IgD-negative memory B cell (primary cell): ENCODE measurements at regions not wholly inside any gene's neighbourhood (a gene's known extent, or its start where the extent isn't known, plus 50 kb on each side); places are given as distances from the start of the nearest gene placed in this dataset.
A peak's percentile ranks its signal among the peaks of the same experiment; 100 is the strongest.

Source experiments
- H3K27ac Mint-ChIP-seq, 3 donors: one replicate each; pipeline ENCODE4 v1.8.0; 2020 to 2022; ENCODE audit warnings: mild to moderate bottlenecking in 3 of 3, mixed read lengths in 3 of 3, moderate library complexity in 1 of 3
- H3K27me3 Mint-ChIP-seq: one replicate; pipeline ENCODE4 v1.8.0; 2021; ENCODE audit warnings: mixed read lengths
- H3K36me3 Mint-ChIP-seq: one replicate; pipeline ENCODE4 v1.8.0; 2020; ENCODE audit warnings: mild to moderate bottlenecking, mixed read lengths
- H3K4me1 Mint-ChIP-seq, 3 donors: one replicate each; pipeline ENCODE4 v1.8.0; 2020 to 2022; ENCODE audit warnings: mixed read lengths in 3 of 3, mild to moderate bottlenecking in 1 of 3
- H3K4me3 Mint-ChIP-seq, 4 donors: one replicate each; pipeline ENCODE4 v1.8.0; 2020 to 2022; ENCODE audit warnings: mild to moderate bottlenecking in 4 of 4, mixed read lengths in 4 of 4, moderate library complexity in 3 of 4
- H3K9me3 Mint-ChIP-seq, 3 donors: one replicate each; pipeline ENCODE4 v1.8.0; 2020 to 2021; ENCODE audit warnings: mixed read lengths in 3 of 3, mild to moderate bottlenecking in 1 of 3

DNA sequence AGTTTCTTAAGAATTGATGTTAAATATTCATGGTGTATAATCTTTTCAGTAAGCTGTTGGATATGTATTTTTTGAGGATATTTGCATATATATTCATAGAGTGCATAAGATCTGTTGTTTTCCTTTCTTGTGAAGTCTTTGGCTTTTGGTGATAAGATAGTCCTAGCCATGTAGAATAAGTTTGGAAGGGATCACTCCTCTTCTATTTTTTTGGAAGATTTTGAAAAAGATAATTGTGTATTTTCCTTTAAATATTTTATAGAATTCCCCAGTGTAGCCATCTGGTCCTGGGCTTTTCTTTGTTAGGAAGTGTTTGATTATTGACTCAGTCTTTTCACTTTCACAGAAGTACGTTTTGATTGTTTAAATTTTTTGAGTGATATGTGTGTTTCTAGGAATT lies 318.8 kb upstream of the CDH10 start:
- Mint-ChIP-seq H3K27me3 (no peaks in the 10 kb centered on the region), H3K36me3 (no peaks in the 10 kb centered on the region), H3K4me3 (no peak overlapping the region), H3K27ac (no peak overlapping the region), H3K9me3 (peaks cover 0 to 6% (median 1%) of the 10 kb centered on the region in 3 donors), H3K4me1 (no peaks in the 10 kb centered on the region)

DNA sequence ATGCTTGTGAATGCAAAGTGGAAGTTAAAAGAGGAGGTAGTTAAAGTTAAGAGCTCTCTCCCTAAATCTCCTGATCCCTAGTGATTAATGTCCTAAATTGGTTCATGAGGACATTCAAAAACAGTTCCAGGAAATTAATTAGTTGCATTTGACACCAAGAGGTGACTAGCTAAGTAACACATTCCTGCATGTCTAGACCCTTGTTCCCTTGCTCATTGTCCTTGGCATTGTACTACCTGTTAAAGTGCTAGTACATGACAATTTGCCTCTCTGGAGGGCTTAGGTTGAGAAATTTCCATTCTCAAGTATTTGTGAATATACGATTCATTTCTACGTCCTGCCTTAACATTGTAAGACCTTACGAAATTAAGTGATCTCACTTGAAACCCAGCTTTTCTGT lies 278.6 kb upstream of the CDH10 start:
- H3K27ac Mint-ChIP-seq, result no peak overlapping the region
- H3K4me3 Mint-ChIP-seq, result no peak overlapping the region
- no peaks in the 10 kb centered on the region for H3K4me1 Mint-ChIP-seq
- no peaks in the 10 kb centered on the region for H3K27me3 Mint-ChIP-seq
- peaks cover 3 to 13% (median 6%) of the 10 kb centered on the region in 3 donors for H3K9me3 Mint-ChIP-seq
- no peaks in the 10 kb centered on the region for H3K36me3 Mint-ChIP-seq

DNA sequence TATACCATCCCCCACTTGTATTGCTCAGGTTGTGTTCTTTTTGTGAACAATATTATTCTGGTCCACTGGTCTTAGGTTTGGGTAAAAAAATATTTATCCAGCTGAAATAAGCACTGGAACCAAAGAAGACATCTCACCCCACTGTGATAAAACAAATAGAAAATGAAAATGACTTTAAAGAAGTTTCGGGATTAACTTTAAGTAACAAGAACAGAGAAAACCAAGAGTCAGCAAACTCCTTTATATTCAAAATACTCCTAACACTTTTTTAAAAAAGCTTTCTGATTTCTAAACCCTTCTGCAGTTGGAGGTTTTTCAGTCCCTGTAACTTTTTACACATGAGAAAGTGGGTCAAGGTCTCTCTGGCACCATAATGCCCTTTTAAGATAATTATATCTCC lies 273.9 kb upstream of the CDH10 start:
- H3K27me3 Mint-ChIP-seq, result no peaks in the 10 kb centered on the region
- no peak overlapping the region for H3K27ac Mint-ChIP-seq
- peaks cover 3 to 9% (median 6%) of the 10 kb centered on the region in 3 donors for H3K9me3 Mint-ChIP-seq
- peak overlapping the region in 1 of 4 donors; percentile 27 for H3K4me3 Mint-ChIP-seq
- H3K4me1 Mint-ChIP-seq, result no peaks in the 10 kb centered on the region
- H3K36me3 Mint-ChIP-seq, result no peaks in the 10 kb centered on the region

DNA sequence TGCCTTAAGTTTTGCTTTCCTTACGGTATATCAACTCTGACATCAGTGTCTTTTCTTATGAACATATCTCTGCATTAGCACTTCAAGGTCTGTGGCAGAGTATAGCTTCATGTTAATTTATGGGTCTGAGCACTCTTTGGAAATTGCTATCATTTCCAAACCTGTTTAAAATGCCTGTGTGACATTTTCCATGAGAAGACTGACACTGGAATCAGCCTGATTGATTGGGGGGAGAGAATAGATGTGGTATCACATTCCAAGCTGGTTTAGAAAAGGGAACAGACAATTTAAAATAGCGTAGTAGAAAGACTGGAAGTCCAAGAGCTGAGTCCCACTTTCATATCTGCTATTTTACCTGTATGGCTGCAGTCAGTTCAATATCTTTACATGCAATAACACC lies 272.1 kb upstream of the CDH10 start:
- H3K36me3 Mint-ChIP-seq, result no peaks in the 10 kb centered on the region
- H3K9me3 Mint-ChIP-seq, result peaks cover 3 to 5% (median 3%) of the 10 kb centered on the region in 3 donors
- H3K27ac Mint-ChIP-seq, result no peak overlapping the region
- no peaks in the 10 kb centered on the region for H3K4me1 Mint-ChIP-seq
- no peaks in the 10 kb centered on the region for H3K27me3 Mint-ChIP-seq
- no peak overlapping the region for H3K4me3 Mint-ChIP-seq

DNA sequence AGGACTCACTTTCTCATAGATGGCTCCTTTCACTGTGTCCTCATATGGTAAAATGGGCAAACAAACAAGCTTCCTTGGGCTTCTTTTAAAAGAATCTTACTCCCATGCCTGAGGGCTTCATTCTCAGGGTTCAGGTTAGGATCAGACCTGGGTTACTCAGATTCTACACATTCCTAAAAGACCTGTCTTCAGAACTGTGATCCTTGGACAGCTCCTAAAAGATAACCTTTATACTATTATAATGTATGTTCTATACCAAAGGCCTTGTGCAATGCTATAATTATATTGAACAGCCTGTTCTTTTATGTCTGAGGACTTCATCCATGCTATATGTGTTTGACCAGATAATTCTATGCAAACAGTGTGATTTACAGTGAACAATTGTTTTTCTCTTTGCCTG lies 264.4 kb upstream of the CDH10 start:
- Mint-ChIP-seq H3K4me1 (no peaks in the 10 kb centered on the region), H3K36me3 (no peaks in the 10 kb centered on the region), H3K9me3 (peaks cover 0 to 18% (median 7%) of the 10 kb centered on the region in 3 donors), H3K27ac (no peak overlapping the region), H3K27me3 (no peaks in the 10 kb centered on the region), H3K4me3 (no peak overlapping the region)

DNA sequence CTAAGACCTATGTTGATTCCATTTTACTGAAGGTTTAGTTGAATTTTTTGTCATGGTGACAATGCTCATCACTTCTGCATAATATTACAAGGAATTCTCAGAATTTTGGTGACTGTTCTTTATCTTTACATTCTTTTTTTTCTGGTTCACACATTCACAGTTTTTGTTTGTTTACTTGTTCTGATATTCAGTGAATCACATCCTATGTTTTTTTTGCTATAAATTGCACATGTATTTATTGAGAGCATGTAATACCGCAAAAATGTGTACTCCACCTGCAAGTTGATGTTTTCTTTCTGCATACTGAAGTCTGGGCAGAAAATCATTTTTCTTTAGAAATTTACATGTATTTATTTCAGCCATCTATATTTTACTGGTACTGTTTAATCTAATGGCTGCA lies 261.9 kb upstream of the CDH10 start:
- H3K27ac Mint-ChIP-seq, result no peak overlapping the region
- no peaks in the 10 kb centered on the region for H3K4me1 Mint-ChIP-seq
- no peaks in the 10 kb centered on the region for H3K27me3 Mint-ChIP-seq
- no peak overlapping the region for H3K4me3 Mint-ChIP-seq
- peaks cover 0 to 18% (median 7%) of the 10 kb centered on the region in 3 donors for H3K9me3 Mint-ChIP-seq
- no peaks in the 10 kb centered on the region for H3K36me3 Mint-ChIP-seq

DNA sequence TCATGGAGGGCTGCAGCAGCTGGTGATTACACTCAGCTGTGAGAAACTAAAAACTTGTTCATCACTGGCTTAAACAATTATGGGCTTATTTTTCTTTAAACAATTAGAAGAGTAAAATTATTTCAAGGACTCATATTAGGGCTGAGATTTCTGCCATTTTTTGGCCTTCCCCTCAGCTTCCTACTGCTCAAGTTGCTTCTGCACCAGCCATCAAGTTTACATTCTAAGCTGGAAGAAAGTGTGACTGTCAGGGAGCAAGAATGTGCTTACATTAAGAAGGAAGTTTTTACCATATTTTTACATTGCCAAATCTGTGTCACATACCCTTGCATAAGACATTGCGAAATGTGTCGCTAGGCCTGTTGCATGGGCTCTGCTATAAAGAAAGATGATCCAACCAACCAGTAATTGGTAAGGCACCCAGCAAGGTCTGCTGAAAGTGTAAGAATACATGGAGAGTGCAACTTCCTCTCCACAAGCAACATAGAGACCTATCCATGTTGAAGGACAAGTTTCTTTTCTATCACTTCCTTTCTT lies 260.3 kb upstream of the CDH10 start:
- Mint-ChIP-seq H3K4me3 (no peak overlapping the region), H3K27me3 (no peaks in the 10 kb centered on the region), H3K9me3 (peaks cover 0 to 22% (median 7%) of the 10 kb centered on the region in 3 donors), H3K4me1 (no peaks in the 10 kb centered on the region), H3K27ac (no peak overlapping the region), H3K36me3 (no peaks in the 10 kb centered on the region)

DNA sequence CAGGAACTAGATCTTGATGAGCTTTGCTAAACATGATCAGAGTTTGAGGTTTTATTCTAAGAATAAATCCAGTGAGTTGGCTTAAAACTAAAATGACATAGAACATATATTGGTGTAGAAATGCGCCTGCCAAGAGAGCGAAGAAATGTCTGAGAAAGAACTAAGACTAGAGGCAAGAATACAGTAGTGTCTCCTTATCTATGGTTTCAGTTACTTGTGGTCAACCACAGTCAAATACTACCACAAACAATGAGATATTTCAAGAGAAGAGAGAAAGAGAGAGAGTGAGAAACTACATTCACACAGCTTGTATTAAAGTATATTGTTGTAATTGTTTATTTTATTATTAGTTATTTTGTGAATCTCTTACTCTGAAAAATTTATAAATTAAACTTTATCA lies 254.4 kb upstream of the CDH10 start:
- Mint-ChIP-seq H3K36me3 (no peaks in the 10 kb centered on the region), H3K9me3 (peaks cover 0 to 8% (median 6%) of the 10 kb centered on the region in 3 donors), H3K4me3 (no peak overlapping the region), H3K27ac (no peak overlapping the region), H3K4me1 (no peaks in the 10 kb centered on the region), H3K27me3 (no peaks in the 10 kb centered on the region)

DNA sequence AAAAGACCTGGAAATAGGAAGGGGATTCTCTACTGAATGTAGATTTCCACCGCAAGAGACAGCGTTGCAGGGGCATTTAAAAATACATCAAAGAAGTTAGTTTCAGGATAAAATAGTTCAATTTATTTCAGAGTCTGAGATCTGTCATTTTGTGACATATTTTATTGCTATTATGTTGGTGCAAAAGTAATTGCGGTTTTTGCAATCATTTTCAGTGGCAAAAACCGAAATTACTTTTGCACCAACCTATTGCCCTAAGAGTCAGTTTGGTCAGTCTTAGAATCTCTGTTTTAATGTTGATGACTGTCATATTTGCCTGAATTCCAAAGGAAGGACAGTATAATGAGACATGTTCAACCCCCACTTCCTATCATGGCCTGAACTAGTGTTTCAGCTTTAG lies 219.5 kb upstream of the CDH10 start:
- Mint-ChIP-seq H3K9me3 (no peaks in the 10 kb centered on the region), H3K4me3 (no peak overlapping the region), H3K36me3 (no peaks in the 10 kb centered on the region), H3K4me1 (no peaks in the 10 kb centered on the region), H3K27me3 (no peaks in the 10 kb centered on the region), H3K27ac (no peak overlapping the region)

DNA sequence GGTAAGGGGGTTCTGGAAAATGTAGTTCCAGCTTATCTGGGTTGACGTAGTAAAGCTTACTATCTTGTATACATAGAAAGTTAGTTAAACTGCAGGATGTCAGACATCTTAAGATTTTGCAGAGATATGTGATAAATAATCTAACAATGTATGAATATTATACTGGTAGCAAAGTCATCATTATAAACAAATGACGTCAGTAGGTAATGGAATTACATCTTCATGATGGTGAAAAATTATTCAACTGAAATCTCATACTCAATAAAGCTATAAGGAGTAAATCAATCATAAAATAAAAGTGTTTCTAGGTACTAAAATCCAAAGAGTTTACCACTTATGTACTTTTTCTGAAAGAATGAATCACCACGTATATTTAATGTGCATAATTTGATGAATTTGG lies 217.3 kb upstream of the CDH10 start:
- H3K27me3 Mint-ChIP-seq, result no peaks in the 10 kb centered on the region
- H3K9me3 Mint-ChIP-seq, result no peaks in the 10 kb centered on the region
- H3K36me3 Mint-ChIP-seq, result no peaks in the 10 kb centered on the region
- no peak overlapping the region for H3K27ac Mint-ChIP-seq
- no peaks in the 10 kb centered on the region for H3K4me1 Mint-ChIP-seq
- H3K4me3 Mint-ChIP-seq, result no peak overlapping the region

DNA sequence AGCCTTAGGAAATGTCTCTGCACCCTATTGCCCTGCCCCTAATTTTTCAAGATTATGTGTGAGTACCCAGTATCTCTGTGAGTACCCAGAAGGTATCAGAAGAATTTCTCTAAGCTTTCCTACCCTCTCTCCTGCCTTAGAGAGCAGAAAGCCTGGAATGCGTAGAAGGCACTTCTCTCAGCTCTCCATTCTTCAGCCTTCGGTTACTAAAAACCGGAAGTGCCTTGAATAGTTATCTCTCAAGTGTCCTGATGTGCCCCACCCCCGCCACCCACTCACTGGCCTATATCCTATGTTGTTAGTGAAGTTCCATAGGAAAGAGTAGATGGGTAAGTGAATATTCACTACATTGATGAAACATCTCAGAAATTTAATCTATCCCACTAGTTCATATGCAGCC lies 210.7 kb upstream of the CDH10 start:
- Mint-ChIP-seq H3K4me3 (no peak overlapping the region), H3K27me3 (no peaks in the 10 kb centered on the region), H3K36me3 (no peaks in the 10 kb centered on the region), H3K4me1 (no peaks in the 10 kb centered on the region), H3K9me3 (peaks cover 0 to 5% (median 2%) of the 10 kb centered on the region in 3 donors), H3K27ac (no peak overlapping the region)

DNA sequence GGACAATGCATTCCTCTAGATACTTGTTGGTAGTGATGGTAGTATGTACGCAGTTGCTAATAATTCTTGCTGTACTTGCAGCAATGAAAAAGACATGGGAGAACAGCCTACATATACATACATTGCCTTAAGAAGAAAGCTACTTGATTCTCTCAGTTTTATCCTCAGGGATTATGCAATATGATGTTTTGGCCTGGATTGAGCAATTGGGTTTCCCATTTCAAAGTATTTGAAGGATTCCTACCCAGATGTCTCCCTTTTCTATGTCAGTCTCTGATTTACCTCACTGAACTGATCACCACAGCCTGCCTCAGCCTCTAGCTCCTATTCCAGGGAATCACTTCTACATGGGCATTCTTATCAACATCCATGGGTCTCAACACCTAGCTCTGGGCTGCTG lies 210.1 kb upstream of the CDH10 start:
- H3K9me3 Mint-ChIP-seq, result peaks cover 0 to 5% (median 2%) of the 10 kb centered on the region in 3 donors
- no peak overlapping the region for H3K4me3 Mint-ChIP-seq
- H3K27ac Mint-ChIP-seq, result no peak overlapping the region
- H3K4me1 Mint-ChIP-seq, result no peaks in the 10 kb centered on the region
- H3K36me3 Mint-ChIP-seq, result no peaks in the 10 kb centered on the region
- H3K27me3 Mint-ChIP-seq, result no peaks in the 10 kb centered on the region

DNA sequence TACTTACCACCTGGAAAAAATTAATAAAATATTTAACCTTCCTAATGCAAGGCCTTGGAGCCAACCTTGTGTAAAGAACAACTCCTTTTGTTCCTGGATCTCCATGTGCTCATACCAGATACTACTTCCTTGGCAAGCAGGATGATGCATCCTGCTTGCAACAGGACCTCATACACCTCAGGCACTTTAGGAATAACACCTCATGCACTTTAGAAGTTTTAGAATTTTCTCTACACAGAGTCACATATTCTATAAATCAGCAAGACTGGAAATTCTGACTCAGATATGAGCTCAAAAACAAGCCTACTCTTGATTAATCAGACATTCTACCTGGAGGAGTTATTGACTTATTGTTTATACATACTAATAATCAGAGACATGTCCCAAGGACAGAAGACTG lies 209.6 kb upstream of the CDH10 start:
- H3K27ac Mint-ChIP-seq, result no peak overlapping the region
- H3K9me3 Mint-ChIP-seq, result peaks cover 0 to 5% (median 2%) of the 10 kb centered on the region in 3 donors
- H3K4me1 Mint-ChIP-seq, result no peaks in the 10 kb centered on the region
- no peaks in the 10 kb centered on the region for H3K27me3 Mint-ChIP-seq
- no peaks in the 10 kb centered on the region for H3K36me3 Mint-ChIP-seq
- H3K4me3 Mint-ChIP-seq, result no peak overlapping the region

DNA sequence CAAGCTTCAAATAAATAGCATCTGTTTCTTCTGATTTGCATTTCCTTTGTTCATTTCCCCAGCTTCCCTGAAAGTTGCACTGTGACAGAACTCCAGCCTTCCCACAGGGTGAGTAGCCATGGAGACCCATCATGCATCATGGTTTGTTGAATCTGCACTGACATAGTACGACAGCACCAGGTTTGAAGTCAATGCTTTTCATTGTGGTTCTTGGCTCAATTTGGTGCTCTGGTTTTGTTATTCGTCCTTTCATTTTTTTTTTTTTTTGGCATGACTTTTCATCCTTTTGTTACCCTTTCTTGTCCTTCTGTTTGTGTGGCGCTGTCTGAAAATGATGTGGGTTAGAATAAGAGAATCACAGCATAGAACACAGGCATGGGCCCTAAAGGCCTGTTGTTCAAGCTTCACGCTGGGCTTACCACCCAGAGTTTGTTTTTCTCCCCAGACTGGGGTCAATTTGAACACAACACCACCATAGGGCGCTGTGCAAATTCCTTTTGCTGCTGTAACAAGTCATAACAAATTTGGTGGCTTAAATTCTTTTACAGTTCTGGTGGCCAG lies 206.2 kb upstream of the CDH10 start:
- no peak overlapping the region for H3K4me3 Mint-ChIP-seq
- H3K9me3 Mint-ChIP-seq, result peaks cover 2 to 5% (median 2%) of the 10 kb centered on the region in 3 donors
- H3K27ac Mint-ChIP-seq, result no peak overlapping the region
- no peaks in the 10 kb centered on the region for H3K4me1 Mint-ChIP-seq
- H3K36me3 Mint-ChIP-seq, result no peaks in the 10 kb centered on the region
- H3K27me3 Mint-ChIP-seq, result no peaks in the 10 kb centered on the region

DNA sequence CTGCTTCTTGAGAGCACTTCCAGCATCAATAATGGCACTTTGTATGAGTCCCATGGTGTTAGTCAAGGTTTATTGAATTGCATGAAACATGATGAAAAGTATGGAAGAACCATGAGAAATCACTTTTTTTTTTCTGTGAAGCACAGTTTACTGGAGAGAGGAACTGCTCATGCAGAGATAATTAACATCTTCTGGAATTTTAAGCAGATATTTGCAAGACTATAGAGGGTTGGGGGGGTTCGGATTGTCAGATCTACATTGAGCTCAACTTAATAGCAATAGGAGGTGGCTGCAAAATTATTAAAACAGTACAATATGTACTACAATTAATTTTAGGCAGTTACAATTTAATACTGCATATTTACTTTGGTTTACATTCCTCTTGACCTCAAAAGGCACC lies 204.4 kb upstream of the CDH10 start:
- H3K4me1 Mint-ChIP-seq, result no peaks in the 10 kb centered on the region

DNA sequence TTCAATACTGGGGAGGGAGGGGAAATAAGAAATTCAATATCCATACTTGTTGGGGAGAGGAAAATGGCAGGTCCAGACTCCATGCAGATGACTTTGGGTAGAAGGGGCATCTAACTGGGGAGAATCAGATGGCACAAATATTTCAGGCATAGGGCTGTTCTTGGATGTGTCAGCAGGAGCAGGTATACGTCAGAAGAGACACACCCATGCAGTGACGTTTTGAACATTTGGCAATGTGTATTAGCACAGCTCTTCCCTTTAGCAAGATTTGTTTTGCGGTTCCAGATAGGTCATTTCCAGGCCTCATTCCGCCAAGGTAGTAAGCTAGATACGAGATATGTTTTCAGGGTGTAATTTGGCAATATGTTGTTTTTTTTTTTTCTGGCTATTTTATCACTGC lies 187.2 kb upstream of the CDH10 start:
- Mint-ChIP-seq H3K27ac (no peak overlapping the region), H3K36me3 (no peaks in the 10 kb centered on the region), H3K4me3 (no peak overlapping the region), H3K9me3 (peaks cover 1 to 4% (median 2%) of the 10 kb centered on the region in 3 donors), H3K27me3 (no peaks in the 10 kb centered on the region), H3K4me1 (no peaks in the 10 kb centered on the region)

More for the DNA sequence above, 204.4 kb upstream of the CDH10 start:
- no peaks in the 10 kb centered on the region for H3K36me3 Mint-ChIP-seq
- H3K27me3 Mint-ChIP-seq, result no peaks in the 10 kb centered on the region
- H3K4me3 Mint-ChIP-seq, result no peak overlapping the region
- H3K27ac Mint-ChIP-seq, result no peak overlapping the region
- H3K9me3 Mint-ChIP-seq, result peaks cover 2 to 5% (median 2%) of the 10 kb centered on the region in 3 donors
